Thyroid gland (tissue), 4 donors: ENCODE measurements at regions not wholly inside any gene's neighbourhood (a gene's known extent, or its start where the extent isn't known, plus 50 kb on each side); places are given as distances from the start of the nearest gene placed in this dataset.

Source experiments
- DNase-seq, 2 donors: peaks; one replicate each; pipeline ENCODE4 v3.0.0-alpha.2; 2019
- H3K27ac ChIP-seq, 3 donors: fragments of 200-600 bp; sonication (generic); 1 replicate in 2 of 3; 2 replicates in 1 of 3; pipeline ENCODE4 v1.5.1; 2016 to 2019; ENCODE audit warnings: mild to moderate bottlenecking in 1 of 3, moderate library complexity in 1 of 3
- H3K27me3 ChIP-seq: fragments of 200-600 bp; sonication (generic); one replicate; pipeline ENCODE4 v1.5.1; 2019
- H3K36me3 ChIP-seq, 2 donors: fragments of 200-600 bp; sonication (generic); one replicate each; pipeline ENCODE4 v1.5.1; 2016 to 2019
- H3K4me1 ChIP-seq, 2 donors: fragments of 200-600 bp; sonication (generic); one replicate each; pipeline ENCODE4 v1.5.1; 2017 to 2019
- H3K4me3 ChIP-seq, 3 donors: fragments of 200-600 bp; sonication (generic); replicated peaks in 1 of 3; 1 replicate in 2 of 3; 2 replicates in 1 of 3; pipeline ENCODE4 v1.5.1; 2016; ENCODE audit warnings: mild to moderate bottlenecking in 1 of 3
- H3K9me3 ChIP-seq: fragments of 200-600 bp; sonication (generic); one replicate; pipeline ENCODE4 v1.5.1; 2017
- CTCF ChIP-seq, 6 experiments: fragments of 200-600 bp in 3 of 6; fragments of 450-650 bp in 3 of 6; sonication (generic) in 3 of 6; IDR thresholded peaks; one replicate each; pipeline ENCODE4 v1.5.1; 2016 to 2019; ENCODE audit warnings: antibody characterized with exemption in 6 of 6, mild to moderate bottlenecking in 2 of 6, inconsistent platforms in 1 of 6, moderate library complexity in 1 of 6
- POLR2A ChIP-seq, 2 donors: fragments of 450-650 bp; IDR thresholded peaks; one replicate each; pipeline ENCODE4 v1.6.1; 2017; ENCODE audit warnings: antibody characterized with exemption in 2 of 2, mild to moderate bottlenecking in 2 of 2, moderate library complexity in 1 of 2
- WGBS, 2 donors: methylation state at CpG; one replicate each; pipeline ENCODE4 v1.1.5; 2017; 5-methylcytosine and 5-hydroxymethylcytosine counted together
- intact Hi-C: fragments of 100-400 bp; cut with DNase I; formaldehyde crosslinking; loops from one replicate; pipeline ENCODE4 v1.15.1; 2023

- no peaks in the 10 kb centered on the region for H3K27me3 ChIP-seq
- 100% methylated on average over 1 of the region's 1 CpG for WGBS, 2 donors
These were observed 101.1 kb upstream of the ZNF618 start for GRCh38 chr9:113774963-113775362.

GRCh38 chr9:113775749-113776148 lies 100.4 kb upstream of the ZNF618 start:
- Histone ChIP-seq H3K9me3 (no peaks in the 10 kb centered on the region), H3K4me3 (no peak overlapping the region), H3K27ac (no peak overlapping the region), H3K27me3 (no peaks in the 10 kb centered on the region), H3K4me1 (no peaks in the 10 kb centered on the region), H3K36me3 (no peaks in the 10 kb centered on the region)
- DNase-seq: no peak
- WGBS, 2 donors: 50 to 53% methylated on average over 3 of the region's 3 CpGs
- intact Hi-C loops: no loop called here
- no peak for TF ChIP-seq POLR2A (IDR thresholded peaks at IDR 0.05)
- TF ChIP-seq CTCF (IDR thresholded peaks at IDR 0.05): no peak

More at GRCh38 chr9:113774963-113775362, 101.1 kb upstream of the ZNF618 start:
- Histone ChIP-seq H3K36me3 (no peaks in the 10 kb centered on the region), H3K9me3 (no peaks in the 10 kb centered on the region), H3K4me1 (no peaks in the 10 kb centered on the region), H3K4me3 (no peak overlapping the region), H3K27ac (no peak overlapping the region)
- intact Hi-C loops: no loop called here
- DNase-seq: no peak
- TF ChIP-seq CTCF (IDR thresholded peaks at IDR 0.05): no peak
- TF ChIP-seq POLR2A (IDR thresholded peaks at IDR 0.05): no peak

- H3K4me1 ChIP-seq: no peaks in the 10 kb centered on the region
- WGBS, 2 donors: 64 to 68% methylated on average over 3 of the region's 3 CpGs
- intact Hi-C loops: no loop called here
- no peak overlapping the region for H3K4me3 ChIP-seq
- H3K36me3 ChIP-seq: no peaks in the 10 kb centered on the region
- H3K9me3 ChIP-seq: no peaks in the 10 kb centered on the region
- no peak for DNase-seq
- no peak overlapping the region for H3K27ac ChIP-seq
- no peak for TF ChIP-seq POLR2A (IDR thresholded peaks at IDR 0.05)
- no peak for TF ChIP-seq CTCF (IDR thresholded peaks at IDR 0.05)
- no peaks in the 10 kb centered on the region for H3K27me3 ChIP-seq
These were observed 99.9 kb upstream of the ZNF618 start for GRCh38 chr9:113776194-113776593.

GRCh38 chr9:113781381-113781780 lies 94.7 kb upstream of the ZNF618 start:
- 91 to 96% methylated on average over 2 of the region's 2 CpGs for WGBS, 2 donors

GRCh38 chr9:113781896-113782295 lies 94.2 kb upstream of the ZNF618 start:
- DNase-seq: no peak
- no peak for TF ChIP-seq POLR2A (IDR thresholded peaks at IDR 0.05)
- TF ChIP-seq CTCF (IDR thresholded peaks at IDR 0.05): no peak
- no peaks in the 10 kb centered on the region for H3K9me3 ChIP-seq
- intact Hi-C loops: no loop called here
- H3K4me3 ChIP-seq: no peak overlapping the region
- no peaks in the 10 kb centered on the region for H3K36me3 ChIP-seq
- WGBS, 2 donors: 86 to 90% methylated on average over 7 of the region's 7 CpGs
- no peak overlapping the region for H3K27ac ChIP-seq
- no peaks in the 10 kb centered on the region for H3K27me3 ChIP-seq
- H3K4me1 ChIP-seq: peaks cover 0 to 9% of the 10 kb centered on the region in 2 donors

More at GRCh38 chr9:113781381-113781780, 94.7 kb upstream of the ZNF618 start:
- Histone ChIP-seq H3K27me3 (no peaks in the 10 kb centered on the region), H3K9me3 (no peaks in the 10 kb centered on the region), H3K36me3 (no peaks in the 10 kb centered on the region), H3K27ac (no peak overlapping the region), H3K4me3 (no peak overlapping the region), H3K4me1 (peaks cover 0 to 9% of the 10 kb centered on the region in 2 donors)
- intact Hi-C loops: no loop called here
- no peak for DNase-seq
- TF ChIP-seq POLR2A (IDR thresholded peaks at IDR 0.05) (no peak), CTCF (IDR thresholded peaks at IDR 0.05) (no peak)
